Activated CD8-positive, alpha-beta memory T cell treated with anti-CD3 and anti-CD28 coated beads for 36 hours (primary cell): ENCODE measurements at regions not wholly inside any gene's neighbourhood (a gene's known extent, or its start where the extent isn't known, plus 50 kb on each side); places are given as distances from the start of the nearest gene placed in this dataset.
"Not testable (repeated sequence)": the region's sequence is repeated elsewhere in the genome, so short reads cannot be mapped to it uniquely, and the experiment has no call there.

Source experiments
- CTCF ChIA-PET: fragments of 350-600 bp; sonication (Branson Sonifier 250); formaldehyde crosslinking; loops from one replicate; lab custom pipeline; 2021; ENCODE audit warnings: antibody characterized with exemption; lab: Charles Lee
- POLR2A ChIA-PET: fragments of 350-600 bp; sonication (Branson Sonifier 250); formaldehyde crosslinking; loops from one replicate; lab custom pipeline; 2021; ENCODE audit warnings: antibody characterized with exemption; lab: Charles Lee

DNA sequence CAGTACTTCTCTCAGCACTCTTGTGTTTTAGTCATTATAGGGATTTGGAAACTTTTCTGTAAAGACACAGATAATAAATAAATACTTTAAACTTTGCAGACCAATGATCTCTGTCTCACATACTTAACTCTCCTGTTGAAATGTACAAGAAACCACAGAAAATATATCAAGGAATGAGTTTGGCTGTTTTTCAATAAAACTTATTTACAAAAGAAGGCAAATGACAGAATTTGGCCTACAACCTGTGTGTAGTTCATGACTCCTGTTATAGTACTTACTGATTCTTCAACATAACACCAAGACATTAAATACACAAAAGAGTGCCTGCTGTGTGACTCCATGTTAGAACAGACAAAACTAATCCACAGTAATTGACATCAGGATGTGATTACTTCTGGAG is 510.0 kb upstream of the PHF14 start:
- ChIA-PET CTCF (no interaction called here), POLR2A (no interaction called here)

DNA sequence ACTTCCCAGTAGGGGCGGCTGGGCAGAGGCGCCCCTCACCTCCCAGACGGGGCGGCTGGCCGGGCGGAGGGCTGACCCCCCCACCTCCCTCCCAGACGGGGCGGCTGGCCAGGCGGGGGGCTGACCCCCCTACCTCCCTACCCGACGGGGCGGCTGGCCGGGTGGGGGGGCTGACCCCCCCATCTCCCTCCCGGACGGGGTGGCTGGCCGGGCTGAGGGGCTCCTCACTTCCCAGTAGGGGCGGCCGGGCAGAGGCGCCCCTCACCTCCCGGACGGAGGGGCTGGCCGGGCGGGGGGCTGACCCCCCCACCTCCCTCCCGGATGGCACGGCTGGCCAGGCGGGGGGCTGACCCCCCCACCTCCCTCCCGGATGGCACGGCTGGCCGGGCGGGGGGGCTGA is 508.1 kb upstream of the PHF14 start:
- POLR2A ChIA-PET, CTCF ChIA-PET: not testable (repeated sequence)

- ChIA-PET CTCF (no interaction called here), POLR2A (no interaction called here)
Observed at GRCh38 chr7:10468908-10469307, 504.8 kb upstream of the PHF14 start.

DNA sequence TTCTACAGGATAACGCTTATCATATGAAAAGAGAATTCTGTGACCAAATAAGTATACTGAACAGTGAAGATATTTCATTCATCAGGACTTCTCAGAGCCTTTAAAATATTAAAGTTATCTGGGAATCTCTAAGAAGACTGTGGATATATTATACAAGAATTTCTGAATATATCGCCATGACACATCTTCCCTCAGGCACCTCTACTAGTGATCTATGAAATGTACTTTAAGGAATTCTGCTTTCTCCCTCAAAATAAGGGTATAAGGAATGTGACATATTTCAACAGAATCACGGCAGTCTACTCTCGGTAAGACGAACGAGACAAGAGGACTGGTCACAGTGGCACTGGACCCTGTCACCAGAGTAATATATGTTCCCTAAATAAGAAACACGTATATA is 504.2 kb upstream of the PHF14 start:
- ChIA-PET POLR2A (no interaction called here), CTCF (no interaction called here)

- ChIA-PET POLR2A (no interaction called here), CTCF (no interaction called here)
Observed at GRCh38 chr7:10471280-10472058, 502.2 kb upstream of the PHF14 start.

GRCh38 chr7:10472115-10472514 is 501.6 kb upstream of the PHF14 start:
- CTCF ChIA-PET = no interaction called here
- POLR2A ChIA-PET = no interaction called here

DNA sequence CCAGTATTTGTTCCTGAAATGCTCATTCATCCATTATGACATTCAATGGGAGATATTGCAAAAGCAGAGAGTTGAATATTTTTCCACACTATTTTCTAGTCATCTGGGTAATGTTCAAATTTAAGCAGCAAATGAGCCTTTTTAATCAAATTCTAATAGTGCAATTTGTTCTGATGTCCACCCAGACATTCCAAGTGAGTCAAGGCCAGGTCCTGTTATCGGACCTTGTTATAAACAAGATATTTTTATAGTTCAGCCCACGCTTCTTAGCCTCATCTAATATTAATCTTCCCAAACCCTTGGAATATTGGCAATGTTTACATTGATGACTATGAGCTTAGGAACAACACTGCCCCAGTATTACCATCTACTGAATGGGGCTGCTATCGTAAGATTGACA is 500.1 kb upstream of the PHF14 start:
- CTCF ChIA-PET = no interaction called here
- POLR2A ChIA-PET = no interaction called here

GRCh38 chr7:10474048-10474447 is 499.6 kb upstream of the PHF14 start:
- CTCF ChIA-PET = no interaction called here

DNA sequence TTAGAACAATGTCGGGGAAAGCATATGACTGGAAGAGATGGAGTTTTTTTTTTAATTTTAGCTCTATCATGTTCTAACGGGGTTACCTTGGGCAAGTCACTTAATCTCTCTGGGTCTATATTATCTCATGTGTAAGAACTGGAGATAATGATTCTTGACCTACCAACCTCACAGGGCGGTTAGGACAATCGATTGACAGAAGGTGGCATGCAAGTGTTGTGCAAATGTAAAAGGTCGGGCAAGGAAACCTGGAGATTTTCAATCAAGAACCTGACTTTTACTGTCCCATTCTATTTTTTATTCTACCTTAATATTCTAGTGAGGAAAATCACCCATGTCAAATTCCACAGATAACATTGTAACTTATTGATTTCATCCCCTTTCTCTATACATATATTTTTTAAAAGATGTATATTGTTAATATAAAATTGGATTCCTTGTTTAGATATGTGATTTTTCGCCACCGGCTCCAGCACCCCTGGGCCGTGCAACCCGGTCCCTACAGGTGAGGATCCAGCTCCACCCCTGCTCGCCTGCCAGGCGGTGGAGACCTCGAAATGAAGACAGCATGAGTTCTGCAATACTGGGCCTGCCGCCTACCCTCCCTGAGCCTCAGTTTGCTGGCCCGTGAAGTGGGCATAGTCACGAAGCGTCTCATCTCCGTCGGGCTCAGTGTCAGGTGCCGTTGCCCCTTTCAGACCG is 497.6 kb upstream of the PHF14 start:
- ChIA-PET CTCF (no interaction called here), POLR2A (no interaction called here)

More at GRCh38 chr7:10474048-10474447, 499.6 kb upstream of the PHF14 start:
- POLR2A ChIA-PET = no interaction called here

GRCh38 chr7:10476642-10477041 is 497.0 kb upstream of the PHF14 start:
- CTCF ChIA-PET = no interaction called here
- POLR2A ChIA-PET = no interaction called here

GRCh38 chr7:10483671-10484070 is 490.0 kb upstream of the PHF14 start:
- POLR2A ChIA-PET = no interaction called here
- CTCF ChIA-PET = no interaction called here

GRCh38 chr7:10484767-10485166 is 488.9 kb upstream of the PHF14 start:
- POLR2A ChIA-PET = no interaction called here
- CTCF ChIA-PET = no interaction called here

GRCh38 chr7:10501206-10501884 is 472.3 kb upstream of the PHF14 start:
- CTCF ChIA-PET, POLR2A ChIA-PET: not testable (repeated sequence)

GRCh38 chr7:10507032-10507431 is 466.6 kb upstream of the PHF14 start:
- ChIA-PET POLR2A (no interaction called here), CTCF (no interaction called here)

DNA sequence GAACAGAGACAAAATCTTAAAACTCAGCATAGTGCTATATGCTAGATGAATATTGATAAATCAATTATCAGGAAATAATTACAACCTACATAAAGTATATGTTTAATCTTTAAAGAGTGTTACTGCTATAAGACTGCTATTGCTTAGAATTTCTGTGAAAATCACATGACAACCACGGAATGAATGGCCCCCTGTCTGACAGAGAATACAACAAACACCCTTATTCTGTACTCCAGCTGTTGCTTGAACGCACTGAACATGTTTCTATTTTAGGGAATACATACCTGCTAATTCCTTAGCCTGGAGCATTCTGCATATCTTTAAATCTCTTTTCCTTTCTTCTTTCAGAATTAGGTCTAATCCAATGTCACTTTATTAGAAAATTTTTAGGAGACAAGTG is 452.4 kb upstream of the PHF14 start:
- CTCF ChIA-PET = no interaction called here
- POLR2A ChIA-PET = no interaction called here

DNA sequence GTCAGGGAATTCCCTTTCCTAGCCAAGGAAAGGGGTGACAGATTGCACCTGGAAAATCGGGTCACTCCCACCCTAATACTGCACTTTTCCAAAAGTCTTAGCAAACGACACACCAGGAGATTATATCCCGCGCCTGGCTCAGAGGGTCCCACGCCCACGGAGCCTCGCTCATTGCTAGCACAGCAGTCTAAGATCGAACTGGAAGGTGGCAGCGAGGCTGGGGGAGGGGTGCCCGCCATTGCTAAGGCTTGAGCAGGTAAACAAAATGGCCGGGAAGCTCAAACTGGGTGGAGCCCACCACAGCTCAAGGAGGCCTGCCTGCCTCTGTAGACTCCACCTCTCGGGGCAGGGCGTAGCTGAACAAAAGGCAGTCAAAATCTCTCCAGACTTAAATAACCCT is 440.2 kb upstream of the PHF14 start:
- CTCF ChIA-PET, POLR2A ChIA-PET: not testable (repeated sequence)

DNA sequence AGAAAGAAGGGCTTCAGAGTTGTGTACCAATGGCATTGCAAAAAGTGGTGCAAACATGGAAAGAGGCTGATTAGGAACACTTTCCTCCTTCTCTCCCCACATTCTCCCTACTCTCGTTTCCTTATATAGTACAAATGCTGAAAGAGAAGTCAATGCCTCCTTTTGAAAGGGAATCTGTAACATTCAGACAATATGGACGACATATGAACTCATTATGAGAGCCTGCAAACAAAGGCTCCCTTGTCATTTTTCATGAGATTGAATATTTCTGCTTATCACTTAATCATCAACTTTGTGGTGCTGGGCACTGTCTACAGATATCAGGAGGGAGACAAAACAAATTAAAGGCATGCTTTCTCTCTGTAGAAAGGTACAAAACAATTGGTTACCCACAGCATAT is 437.1 kb upstream of the PHF14 start:
- CTCF ChIA-PET = no interaction called here
- POLR2A ChIA-PET = no interaction called here

- ChIA-PET POLR2A (no interaction called here), CTCF (no interaction called here)
Observed at GRCh38 chr7:10537764-10538163, 435.9 kb upstream of the PHF14 start.

GRCh38 chr7:10557375-10557774 is 416.3 kb upstream of the PHF14 start:
- CTCF ChIA-PET = no interaction called here
- POLR2A ChIA-PET = no interaction called here

DNA sequence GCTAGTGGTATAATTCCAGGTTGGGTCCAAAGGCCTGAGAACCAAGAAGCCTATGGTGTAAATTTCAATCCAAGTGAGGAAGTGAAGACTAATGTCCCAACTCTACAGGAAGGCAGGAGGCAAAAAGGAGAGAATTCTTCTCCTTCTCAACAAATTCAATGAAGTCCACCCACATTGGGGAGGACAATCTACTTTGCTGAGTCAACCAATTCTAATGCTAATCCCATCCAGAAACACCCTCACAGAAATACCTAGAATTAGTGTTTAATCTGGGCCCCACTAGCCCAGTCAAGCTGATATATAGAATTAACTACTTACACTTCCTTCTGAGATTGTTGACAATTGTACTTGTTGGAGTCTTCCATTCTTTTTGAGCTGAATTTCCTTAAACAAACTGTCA is 413.2 kb upstream of the PHF14 start:
- CTCF ChIA-PET = no interaction called here
- POLR2A ChIA-PET = no interaction called here

DNA sequence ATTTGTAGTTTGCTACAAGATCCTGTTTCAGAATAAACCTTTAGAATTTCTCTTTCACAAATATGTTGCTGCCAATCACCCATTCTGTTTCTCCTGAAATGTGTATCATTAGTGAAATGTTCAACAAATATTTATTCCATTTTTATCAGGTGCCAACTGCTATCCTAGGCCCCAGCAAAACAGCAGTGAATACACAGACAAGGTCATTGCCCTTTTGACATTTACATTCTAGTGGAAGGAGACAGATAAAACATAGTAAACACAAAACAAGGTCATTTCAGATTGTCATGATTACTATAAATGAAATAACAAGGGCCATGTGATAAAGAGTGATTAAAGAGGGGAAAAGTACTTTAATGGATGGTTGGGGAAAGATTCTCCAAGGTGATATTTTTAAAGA is 404.8 kb upstream of the PHF14 start:
- ChIA-PET POLR2A (no interaction called here), CTCF (no interaction called here)
